GM18519 (cell line): ENCODE measurements at regions not wholly inside any gene's neighbourhood (a gene's known extent, or its start where the extent isn't known, plus 50 kb on each side); places are given as distances from the start of the nearest gene placed in this dataset.
"Not testable (repeated sequence)": the region's sequence is repeated elsewhere in the genome, so short reads cannot be mapped to it uniquely, and the experiment has no call there.

Experiments used
- ATAC-seq: cut with Tn5 transposase; IDR thresholded peaks from one replicate; pipeline ENCODE4 v1.9.1; 2021; ENCODE audit warnings: mild to moderate bottlenecking, moderate library complexity; ENCODE audit not compliant: unreplicated experiment, low FRiP score

DNA sequence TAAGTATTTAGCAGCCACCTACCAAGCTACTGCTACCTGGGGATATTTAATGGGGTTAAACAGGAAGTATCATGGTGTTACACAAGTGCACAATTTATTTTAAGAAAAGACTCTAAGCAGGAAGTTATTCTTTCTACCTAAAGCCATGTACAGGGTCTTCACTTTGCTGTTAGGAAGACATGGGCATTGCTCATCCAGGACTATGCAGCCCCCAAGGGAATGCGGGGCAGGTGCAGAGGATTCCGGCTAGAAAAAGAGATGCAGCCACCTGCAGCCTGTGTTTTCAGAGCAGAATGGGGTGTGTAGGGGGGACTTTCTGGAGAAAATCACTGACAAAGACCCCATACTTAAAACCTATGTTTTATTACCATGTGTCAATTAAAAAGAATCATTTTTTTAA is 399.1 kb upstream of the NOX3 start:
- no peak for ATAC-seq

DNA sequence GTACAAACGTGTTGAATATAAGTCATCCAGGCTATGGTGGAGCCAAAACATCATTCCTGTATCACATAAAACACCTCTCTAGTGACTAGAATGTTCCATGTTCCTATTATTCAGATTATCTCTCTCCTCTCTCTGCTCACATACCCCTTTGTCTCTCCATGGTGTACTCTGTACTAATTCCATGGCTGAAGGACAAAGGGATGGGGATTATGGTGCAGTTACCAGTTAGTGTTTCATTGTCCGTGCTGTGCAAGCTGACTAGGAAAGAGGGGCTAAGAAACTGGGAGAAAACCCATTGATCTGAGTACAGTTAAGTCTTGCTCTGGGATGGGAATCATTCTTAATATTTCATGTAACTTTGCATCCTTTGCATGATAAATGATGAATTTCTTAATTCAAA is 397.4 kb upstream of the NOX3 start:
- ATAC-seq = no peak

DNA sequence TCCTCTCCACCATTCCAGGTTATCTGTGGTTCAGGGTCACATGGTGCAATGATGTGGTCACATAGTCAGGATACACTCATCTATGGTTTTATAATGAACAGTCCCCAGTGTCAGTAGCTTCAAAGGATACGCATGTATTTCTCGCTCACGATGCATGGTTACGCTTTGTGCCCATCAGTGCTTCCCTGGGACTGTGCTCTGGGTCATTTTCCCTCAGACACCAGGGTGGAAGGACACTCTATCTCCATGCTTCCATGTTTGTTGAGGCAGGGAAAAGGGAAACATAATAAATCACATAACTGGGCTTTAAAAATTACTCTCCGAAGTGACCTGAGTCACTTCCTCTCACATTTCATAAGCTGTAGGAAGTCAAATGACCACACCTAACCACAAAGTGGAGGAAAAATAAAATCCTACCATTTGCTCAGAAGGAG is 394.8 kb upstream of the NOX3 start:
- ATAC-seq = no peak

DNA sequence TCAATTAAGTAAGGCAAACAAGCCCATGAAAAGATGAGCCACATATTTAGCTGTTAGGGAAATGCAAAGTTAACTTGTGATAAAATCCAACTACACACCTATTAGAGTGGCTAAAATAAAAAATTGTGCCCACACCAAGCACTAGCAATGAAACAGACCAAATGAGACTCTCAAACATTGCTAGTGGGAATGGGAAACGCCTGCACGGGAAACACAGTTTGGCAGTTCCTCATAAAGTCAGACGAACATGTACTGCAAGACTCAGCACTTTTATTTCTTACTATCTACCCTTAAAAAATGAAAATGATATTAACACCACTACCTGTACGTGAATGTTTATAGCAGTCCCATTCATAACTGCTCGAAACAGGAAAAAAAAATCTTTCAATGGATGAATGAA is 392.1 kb upstream of the NOX3 start:
- no peak for ATAC-seq

DNA sequence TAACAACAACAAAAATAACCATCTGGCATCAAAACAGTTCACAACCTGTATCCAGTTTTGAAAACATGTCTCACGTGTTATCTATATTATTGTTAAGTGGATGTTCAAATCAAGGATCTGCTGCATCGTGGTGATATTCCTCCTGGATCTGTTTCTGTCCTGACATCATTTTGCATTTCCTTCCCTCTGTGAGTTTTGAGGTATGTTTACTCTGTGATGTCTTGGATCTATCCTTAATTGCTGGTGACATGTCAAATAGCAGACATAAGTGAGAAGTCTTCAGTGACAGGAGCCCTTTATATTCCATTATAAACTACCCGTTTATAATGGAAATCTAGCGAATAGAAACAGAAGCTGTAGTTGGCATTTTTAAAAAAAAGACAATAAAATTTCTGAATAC is 381.8 kb upstream of the NOX3 start:
- no peak for ATAC-seq

DNA sequence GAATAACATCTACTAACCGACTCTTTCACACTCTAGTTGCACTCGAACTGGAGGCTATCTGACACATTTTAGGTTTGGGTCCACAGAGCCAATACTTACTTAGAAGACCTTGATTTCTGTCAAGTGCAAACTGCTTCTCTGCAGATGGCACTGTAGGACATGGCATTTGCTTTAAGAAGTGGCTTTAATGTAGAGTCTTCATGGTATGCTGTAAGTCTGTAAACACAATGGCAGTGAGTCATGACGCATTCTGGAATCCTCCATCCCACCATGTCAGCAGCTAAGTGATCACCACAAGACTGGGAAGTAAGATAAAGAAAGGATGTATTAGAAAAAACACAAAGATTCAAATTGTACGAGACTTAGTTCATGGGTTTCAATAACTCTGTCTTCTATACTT is 377.0 kb upstream of the NOX3 start:
- ATAC-seq = no peak

DNA sequence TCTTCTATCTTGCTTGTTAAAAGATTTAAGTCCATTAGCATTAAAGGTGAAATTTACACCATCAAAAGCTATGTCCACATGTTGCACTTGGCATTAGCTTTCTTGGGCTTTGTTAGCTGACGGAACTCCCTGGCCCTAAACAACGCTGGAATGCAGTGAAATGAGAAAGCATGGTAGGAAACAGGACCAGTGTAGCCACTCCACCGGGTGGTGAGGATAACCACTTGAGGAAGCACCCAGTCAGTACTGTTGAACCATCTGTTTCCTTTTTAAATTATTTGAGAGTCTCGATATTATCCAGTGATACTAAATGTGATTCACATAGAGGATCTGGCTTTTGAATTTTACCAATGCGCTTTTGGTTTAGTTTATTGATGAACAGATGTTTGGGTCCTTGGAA is 374.9 kb upstream of the NOX3 start:
- ATAC-seq = no peak

DNA sequence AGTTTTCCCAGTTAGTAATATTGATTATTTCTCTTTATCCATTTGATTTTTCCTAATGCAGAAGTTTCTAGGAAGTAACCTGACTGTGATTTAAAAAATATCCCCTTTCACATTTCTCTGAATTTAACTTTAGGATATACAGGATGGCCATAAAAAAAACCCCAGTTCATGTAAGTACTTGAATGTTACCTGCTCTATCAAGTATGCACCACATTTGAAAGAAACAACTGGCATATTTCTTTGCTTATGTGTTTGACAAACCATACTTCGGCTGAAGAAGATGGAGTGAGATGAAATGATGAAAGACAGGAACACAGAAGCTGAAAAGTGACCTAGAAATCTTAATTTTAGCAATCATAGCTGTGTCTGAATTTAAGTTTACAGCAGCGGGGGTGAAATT is 374.0 kb upstream of the NOX3 start:
- no peak for ATAC-seq

DNA sequence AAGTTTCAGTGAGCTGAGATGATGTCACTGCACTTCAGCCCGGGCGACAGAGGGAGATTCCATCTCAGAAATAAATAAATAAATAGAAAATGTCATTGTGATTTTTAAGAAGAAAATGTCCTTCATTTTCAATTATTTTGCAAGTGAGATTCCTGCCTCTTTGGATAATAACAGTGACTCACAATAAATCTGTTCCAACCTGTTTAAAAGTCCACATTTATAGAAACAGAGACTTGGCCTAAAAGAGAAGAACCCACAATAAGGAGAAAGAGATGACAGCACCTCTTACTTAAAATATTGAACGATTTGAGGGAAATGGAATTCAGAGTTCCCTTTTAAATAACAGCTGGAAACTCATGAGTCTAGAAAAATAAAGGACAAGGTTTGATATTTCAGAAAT is 373.4 kb upstream of the NOX3 start:
- no peak for ATAC-seq

DNA sequence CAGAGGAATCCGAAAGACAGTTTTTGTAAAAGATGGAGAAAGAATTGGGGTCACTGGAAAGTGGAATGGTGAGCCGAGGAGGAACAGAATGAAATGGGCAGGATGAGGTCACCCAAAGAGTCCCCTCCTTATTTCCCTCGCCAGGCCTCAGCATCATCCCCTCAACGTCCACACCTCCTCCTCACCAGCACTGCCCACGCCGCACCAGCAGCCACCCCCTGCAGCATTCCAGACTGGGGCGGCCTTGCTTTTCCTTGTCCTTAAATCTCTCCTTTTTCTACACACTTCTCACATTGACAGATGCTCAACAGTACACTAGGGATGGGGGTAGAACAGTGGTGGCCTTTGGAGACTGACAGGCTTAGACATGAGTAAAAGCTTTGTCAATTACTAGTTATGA is 363.1 kb upstream of the NOX3 start:
- no peak for ATAC-seq

DNA sequence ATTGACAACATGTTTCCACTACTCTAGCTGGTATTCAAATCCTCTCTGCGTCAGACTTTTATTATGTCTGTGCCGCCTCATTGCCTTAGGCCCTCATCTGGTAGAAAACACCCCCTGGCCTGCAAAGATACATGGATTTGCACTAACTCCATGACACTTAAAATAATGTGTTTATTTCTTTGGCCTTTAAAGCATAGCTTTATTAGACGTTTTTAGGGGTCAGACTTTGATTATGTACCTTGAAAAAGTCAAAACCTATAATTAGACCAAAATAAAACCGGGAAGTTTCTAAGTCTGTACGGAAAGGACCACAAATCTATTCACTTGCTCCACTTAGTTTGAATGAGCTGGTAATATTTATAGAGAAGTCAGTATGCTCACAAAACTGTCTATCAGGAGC is 357.9 kb upstream of the NOX3 start:
- no peak for ATAC-seq

DNA sequence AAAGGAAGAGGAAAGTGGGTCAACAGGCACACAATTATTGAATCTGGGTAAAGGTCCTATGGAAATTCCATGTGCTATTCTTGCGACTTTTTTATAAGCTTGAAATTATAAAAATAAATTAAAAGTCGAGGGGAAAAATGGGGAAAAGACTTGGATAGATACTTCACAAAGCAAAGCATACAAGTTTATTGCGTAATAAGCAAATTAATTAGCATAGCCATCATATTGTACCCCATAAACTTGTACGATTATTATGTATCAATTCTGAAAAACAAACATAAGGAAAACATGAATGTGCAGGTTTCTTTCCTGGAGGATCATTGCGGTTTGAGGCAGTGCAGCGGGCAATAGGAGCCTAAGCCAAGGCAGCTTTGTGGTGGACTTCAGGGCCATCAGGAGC is 351.6 kb upstream of the NOX3 start:
- no peak for ATAC-seq

DNA sequence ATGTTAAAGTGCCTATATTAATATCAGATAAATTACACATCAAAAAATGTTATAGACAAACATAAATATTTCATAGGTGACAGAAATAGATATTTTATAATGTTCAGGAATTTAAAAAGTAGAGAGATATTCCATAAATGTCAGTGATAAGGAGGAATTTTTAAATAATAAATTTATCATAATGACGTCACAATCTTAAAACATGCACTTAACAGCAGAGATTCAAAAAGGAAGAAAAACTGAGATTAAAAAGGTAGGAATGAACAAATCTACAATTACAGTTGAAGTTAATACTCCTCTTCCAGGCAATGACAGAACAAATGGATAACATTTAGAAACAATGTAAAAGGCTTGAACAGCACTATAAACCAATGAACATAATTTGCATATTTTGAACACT is 345.4 kb upstream of the NOX3 start:
- no peak for ATAC-seq

DNA sequence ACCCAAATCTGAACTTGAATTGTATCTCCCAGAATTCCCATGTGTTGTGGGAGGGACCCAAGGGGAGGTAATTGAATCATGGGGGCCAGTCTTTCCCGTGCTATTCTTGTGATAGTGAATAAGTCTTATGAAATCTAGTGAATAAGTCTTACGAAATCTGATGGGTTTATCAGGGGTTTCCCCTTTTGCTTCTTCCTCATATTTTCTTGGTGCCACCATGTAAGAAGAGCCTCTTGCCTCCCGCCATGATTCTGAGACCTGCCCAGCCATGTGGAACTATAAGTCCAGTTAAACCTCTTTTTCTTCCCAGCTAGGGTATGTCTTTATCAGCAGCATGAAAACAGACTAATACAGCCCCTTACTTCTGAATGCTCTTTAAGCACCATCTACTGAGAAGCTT is 343.2 kb upstream of the NOX3 start:
- ATAC-seq = not testable (repeated sequence)

DNA sequence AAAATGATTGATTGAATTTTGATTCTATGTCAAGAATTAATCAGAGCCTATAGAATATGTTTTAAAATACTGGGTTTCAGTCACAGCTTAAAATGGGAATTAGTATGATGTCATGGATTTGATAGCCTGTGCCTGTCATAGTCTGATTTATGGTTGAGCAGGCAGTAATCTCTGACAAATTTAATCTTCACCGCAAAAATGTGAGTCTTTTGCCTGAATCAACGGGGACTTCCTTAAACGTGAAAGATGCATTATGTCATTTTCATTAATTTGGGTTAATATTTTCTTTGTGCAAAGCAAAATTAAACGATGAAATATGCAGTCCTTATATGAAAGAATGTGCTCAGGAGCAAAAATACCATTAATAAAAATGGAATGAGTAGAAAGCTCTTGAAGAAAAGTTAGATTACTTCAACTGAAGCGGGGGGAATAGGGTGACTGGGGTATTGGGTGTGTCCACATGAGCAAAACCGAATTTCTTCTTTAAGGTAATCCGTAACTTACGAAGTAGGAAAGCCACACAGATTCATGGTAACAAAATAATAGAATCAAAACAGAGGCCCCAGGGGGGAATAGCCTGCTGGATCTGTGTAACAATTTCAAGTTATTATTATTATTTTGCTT is 339.6 kb upstream of the NOX3 start:
- ATAC-seq = no peak

DNA sequence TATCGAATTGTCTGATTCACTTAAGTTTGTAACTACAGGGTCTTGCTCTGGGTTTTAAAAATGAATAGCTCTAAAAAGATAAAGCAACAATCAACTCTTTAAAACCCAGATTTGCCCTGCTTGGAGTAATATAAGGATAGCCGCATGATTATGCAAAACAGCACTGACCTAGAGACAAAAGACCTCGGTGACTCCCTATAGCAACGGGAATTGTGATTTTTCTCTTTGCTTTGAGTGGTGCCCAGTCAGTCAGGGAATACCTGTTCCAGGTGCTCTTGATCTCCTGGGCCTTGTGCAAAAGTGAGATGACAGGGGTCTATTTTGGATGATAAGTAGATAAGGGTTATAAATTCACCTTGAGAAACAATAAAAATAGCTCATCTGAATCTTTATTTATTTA is 336.3 kb upstream of the NOX3 start:
- no peak for ATAC-seq

DNA sequence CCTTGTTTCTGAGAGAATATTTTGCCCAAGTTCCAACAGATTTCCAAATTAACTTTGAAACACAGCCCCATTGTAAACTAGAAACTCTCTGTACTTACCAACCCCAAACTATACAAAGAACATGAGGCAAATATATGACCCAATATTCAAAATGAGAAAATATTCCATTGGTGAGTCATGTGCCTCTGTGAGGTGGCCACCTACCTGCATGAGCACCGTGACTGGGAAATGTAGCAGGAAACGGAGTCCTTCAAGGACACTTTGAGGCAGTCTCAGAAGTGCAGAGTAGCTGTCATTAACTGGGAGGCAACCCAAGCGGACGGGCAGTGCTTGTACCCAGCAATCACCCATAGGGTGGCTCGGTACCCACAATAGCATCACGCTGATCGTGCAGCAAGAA is 335.5 kb upstream of the NOX3 start:
- no peak for ATAC-seq

DNA sequence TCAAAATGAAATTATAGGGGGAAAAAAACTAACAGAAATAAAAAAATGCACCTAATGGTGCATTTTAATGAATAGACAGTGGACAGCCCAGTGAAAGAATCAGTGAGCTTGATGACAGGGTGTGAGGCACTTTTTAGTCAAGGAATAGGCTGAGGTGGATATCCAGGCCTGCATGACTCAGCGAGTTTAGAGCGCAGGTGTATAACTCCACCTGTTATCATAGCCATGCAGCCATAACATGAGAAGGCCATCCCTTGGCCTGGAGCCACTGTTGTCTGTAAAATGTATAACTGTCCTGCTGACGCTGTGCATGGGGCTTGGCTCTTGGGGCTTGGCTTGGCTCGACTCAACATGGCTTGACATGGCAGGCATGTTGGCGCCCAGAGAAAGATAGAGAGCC is 331.5 kb upstream of the NOX3 start:
- no peak for ATAC-seq

DNA sequence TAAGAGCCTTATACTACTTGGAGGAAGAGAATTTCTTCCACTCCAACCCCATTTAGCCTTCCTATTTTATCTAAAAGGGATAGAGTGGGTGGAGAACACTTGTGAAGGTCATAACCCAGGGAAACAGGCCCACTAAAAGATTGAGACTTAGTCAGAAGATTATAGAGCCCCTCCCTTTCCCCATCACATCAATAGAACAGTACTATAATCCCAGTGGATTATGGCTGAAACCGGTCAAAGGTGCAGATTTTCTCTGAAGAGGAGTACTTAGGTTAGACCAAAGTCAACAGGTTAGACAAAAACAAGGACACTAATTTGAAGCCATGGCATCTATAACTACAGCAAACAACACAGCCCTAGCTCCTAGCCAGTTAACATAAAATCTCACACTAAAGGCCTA is 330.9 kb upstream of the NOX3 start:
- ATAC-seq = no peak

DNA sequence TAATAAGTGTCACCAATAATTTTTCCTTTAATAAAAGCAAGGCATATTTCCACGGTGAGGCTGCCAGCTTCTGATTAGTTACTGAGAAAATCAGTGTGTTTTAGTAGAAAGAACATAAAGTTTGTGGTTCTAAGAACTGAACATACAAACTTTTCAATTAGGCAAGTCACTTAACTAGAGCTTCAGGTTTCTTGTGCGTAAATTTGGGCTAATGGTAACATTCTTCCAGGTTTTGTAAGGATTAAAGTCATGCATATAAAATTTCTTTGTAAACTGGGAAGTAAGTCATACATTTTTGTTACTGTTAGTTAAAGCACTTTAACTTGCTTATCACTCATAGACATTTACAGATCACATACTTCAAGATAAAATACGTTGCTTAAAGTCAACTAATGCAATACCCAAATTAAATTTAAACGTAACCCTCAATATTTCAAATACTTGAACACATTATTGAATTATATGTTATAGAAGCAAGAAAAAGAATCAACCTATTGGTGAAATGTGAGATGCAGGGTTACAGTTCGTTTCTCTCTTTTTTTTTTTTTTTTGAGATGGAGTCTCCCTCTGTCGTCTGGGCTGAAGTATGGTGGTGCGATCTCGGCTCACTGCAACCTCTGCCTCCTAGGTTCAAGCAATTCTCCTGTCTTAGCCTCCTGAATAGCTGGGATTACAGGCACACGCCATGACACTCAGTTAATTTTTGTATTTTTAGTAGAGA is 327.3 kb upstream of the NOX3 start:
- ATAC-seq = no peak

DNA sequence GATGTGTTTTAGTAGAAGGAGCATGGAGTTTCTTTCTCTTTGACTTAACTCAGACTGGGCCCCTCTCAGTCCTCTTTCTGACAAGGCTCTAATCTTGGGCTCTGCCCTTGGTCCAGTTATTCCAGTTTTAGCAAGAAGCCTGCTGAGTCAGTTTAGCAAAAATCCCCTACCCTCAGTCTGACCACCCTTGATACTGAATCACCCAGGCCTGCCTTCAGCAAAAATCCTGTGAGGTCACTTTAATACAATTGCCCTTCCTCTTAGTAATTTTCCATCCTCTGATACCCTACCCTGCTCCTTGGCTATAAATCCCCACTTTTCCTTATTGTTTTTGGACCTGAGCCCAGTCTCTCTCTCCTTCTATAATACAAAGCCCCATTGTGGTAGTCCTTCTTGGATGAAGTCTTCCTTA is 326.7 kb upstream of the NOX3 start:
- no peak for ATAC-seq

DNA sequence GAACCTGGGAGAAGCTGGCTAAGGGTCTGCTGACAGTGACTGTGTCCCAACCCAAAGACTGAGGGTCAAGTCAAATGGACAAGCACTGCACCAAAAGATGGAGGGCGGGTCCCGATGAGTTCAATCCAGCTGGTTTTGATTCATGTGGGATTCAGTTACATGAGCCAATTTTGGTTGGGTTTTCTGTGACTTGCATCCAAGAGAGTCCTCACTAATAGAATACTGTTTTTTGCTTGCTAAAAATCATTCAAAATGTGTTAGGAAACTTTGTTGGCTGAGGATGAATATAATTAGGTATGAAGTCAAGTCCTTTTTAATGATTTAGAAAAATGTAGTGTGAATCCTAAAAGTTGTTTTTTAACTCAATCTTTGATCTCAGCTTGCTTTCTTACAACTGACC is 323.8 kb upstream of the NOX3 start:
- no peak for ATAC-seq

DNA sequence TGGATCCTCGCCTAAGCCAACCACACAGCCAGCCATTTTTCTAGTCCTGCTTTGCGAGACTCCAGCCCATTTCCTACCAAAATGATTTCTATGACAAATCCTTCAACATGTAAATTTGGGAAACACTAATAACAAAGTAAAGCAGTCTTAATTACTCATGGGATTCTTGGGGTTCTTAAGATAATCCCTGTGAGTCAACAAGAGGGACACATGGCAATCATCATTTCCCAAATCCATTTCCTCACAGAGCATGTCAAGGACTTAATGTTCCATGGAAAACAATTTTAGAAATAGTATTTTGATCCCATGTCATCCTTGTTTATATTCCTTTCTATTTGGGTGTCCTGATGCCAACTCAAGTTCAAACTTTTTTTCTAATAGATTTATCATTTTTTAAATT is 322.7 kb upstream of the NOX3 start:
- no peak for ATAC-seq
